Epithelial cell of esophagus (primary cell): ENCODE measurements at regions not wholly inside any gene's neighbourhood (a gene's known extent, or its start where the extent isn't known, plus 50 kb on each side); places are given as distances from the start of the nearest gene placed in this dataset.

Experiments used
- DNase-seq: peaks from one replicate; pipeline ENCODE4 v3.0.0; 2010; ENCODE audit warnings: low read depth
- H3K4me3 ChIP-seq: 2 replicates; pipeline ENCODE4 v1.5.1; 2011; ENCODE audit warnings: mild to moderate bottlenecking, low read length, control low read depth
- CTCF ChIP-seq: IDR thresholded peaks from 2 replicates; pipeline ENCODE4 v1.5.1; 2011; ENCODE audit warnings: low read depth, mild to moderate bottlenecking, low read length, control low read depth, inconsistent platforms; ENCODE audit not compliant: insufficient read depth; ENCODE audit errors: missing control alignments

- TF ChIP-seq CTCF: no peak
- DNase-seq: no peak
- no peak overlapping the region for H3K4me3 ChIP-seq
These were observed 193.7 kb upstream of the HMGA2 start for GRCh38 chr12:65630555-65630954.

DNA sequence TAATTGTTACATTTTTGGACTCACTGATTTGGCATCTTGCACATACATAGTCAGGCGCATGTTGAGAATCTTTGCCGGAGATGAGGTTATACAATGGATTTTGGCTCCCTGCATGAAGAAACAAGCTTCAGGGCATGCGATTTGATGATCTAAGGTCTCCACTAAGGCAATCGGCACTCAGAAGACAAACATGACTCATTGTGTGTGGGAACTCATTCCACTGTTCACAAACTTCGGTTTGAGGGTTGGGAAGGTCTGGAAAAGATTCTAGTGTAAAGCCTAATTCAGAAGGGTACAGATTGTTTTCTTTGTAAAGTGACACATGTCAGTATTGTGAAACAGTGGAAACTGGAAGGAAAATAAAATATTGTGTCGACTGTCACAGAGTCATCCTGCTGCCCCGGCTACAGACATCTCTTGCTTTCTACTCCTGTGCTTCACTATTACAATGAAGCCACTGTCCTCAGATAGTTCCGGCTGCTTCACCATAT lies 192.6 kb upstream of the HMGA2 start:
- DNase-seq: peak; percentile 99
- no peak overlapping the region for H3K4me3 ChIP-seq
- TF ChIP-seq CTCF: no peak

DNA sequence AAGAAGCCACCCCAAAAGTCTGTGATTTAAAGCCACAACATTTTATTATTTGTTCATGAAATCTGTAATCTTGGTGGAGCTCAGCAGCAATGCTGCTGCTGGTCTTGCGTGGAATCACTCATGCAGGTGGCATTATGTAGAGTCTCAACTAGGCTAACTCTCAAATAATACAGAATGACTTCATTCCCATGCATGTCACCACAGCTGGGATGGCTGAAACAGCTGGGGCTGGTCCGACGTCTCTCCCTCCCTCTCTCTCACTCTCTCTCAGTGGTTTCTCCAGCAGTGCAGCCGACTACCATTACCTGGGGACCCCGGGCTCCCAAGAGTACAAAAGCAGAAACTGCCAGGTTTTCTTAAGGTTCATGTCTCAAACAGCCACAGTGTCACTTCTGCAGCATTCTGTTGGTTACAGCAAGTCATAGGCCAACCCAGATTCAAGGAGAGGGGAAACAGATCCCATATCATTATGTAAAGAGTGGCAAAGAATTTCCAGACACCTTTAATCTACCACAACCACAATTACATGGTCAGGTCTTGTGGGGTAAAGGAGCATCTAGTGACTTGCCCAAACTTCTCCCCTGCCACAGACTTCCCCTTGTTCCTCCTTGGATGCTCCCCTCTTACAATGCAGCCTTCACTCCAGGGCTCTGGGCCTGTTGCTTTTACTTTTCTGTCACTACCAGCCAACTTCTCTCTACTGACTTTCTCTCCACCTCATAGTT lies 192.0 kb upstream of the HMGA2 start:
- no peak for TF ChIP-seq CTCF
- H3K4me3 ChIP-seq: no peak overlapping the region
- peak; percentile 64 for DNase-seq

DNA sequence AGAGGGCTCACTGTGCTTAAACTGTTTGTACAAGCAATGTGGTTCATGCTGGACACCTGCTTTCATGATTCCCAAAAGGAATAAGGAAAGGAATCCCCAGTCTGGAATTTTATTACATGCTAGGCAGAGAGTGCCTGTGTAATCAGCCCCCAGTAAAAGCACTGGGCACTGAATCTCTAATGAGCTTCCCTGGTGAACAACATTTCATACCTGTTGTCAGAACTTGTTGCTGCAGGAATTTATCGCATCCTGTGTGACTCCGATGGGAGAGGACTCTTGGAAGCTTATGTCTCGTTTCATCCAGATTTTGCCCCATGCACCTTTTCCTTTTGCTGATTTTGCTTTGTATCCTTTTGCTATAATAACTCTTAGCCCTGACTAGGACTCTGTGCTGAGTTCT lies 190.2 kb upstream of the HMGA2 start:
- H3K4me3 ChIP-seq: no peak overlapping the region
- no peak for TF ChIP-seq CTCF

GRCh38 chr12:65634626-65635331 lies 189.5 kb upstream of the HMGA2 start:
- no peak for TF ChIP-seq CTCF
- DNase-seq: peak; percentile 85
- no peak overlapping the region for H3K4me3 ChIP-seq

More for the DNA sequence above, 190.2 kb upstream of the HMGA2 start:
- DNase-seq: peak; percentile 94

GRCh38 chr12:65636436-65636835 lies 187.8 kb upstream of the HMGA2 start:
- no peak for DNase-seq
- no peak overlapping the region for H3K4me3 ChIP-seq
- no peak for TF ChIP-seq CTCF
